Renal cortical epithelial cell (primary cell): ENCODE measurements at regions not wholly inside any gene's neighbourhood (a gene's known extent, or its start where the extent isn't known, plus 50 kb on each side); places are given as distances from the start of the nearest gene placed in this dataset.
A peak's percentile ranks its signal among the peaks of the same experiment; 100 is the strongest.
"Not testable (repeated sequence)": the region's sequence is repeated elsewhere in the genome, so short reads cannot be mapped to it uniquely, and the experiment has no call there.

Experiments used
- DNase-seq: peaks from one replicate; pipeline ENCODE4 v3.0.0-alpha.2; 2011; ENCODE audit warnings: low read depth

DNA sequence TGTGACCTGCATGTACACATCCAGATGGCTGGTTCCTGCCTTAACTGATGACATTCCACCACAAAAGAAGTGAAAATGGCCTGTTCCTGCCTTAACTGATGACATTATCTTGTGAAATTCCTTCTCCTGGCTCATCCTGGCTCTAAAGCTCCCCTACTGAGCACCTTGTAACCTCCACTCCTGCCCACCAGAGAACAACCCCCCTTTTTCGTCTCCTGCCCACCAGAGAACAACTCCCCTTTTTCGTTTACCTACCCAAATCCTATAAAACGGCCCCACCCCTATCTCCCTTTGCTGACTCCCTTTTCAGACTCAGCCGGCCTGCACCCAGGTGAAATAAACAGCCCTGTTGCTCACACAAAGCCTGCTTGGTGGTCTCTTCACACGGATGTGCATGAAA, 212.2 kb downstream of the KITLG start:
- DNase-seq, result not testable (repeated sequence)

- peak; percentile 26 for DNase-seq
These were observed 208.7 kb downstream of the KITLG start for GRCh38 chr12:88371416-88372183.

DNA sequence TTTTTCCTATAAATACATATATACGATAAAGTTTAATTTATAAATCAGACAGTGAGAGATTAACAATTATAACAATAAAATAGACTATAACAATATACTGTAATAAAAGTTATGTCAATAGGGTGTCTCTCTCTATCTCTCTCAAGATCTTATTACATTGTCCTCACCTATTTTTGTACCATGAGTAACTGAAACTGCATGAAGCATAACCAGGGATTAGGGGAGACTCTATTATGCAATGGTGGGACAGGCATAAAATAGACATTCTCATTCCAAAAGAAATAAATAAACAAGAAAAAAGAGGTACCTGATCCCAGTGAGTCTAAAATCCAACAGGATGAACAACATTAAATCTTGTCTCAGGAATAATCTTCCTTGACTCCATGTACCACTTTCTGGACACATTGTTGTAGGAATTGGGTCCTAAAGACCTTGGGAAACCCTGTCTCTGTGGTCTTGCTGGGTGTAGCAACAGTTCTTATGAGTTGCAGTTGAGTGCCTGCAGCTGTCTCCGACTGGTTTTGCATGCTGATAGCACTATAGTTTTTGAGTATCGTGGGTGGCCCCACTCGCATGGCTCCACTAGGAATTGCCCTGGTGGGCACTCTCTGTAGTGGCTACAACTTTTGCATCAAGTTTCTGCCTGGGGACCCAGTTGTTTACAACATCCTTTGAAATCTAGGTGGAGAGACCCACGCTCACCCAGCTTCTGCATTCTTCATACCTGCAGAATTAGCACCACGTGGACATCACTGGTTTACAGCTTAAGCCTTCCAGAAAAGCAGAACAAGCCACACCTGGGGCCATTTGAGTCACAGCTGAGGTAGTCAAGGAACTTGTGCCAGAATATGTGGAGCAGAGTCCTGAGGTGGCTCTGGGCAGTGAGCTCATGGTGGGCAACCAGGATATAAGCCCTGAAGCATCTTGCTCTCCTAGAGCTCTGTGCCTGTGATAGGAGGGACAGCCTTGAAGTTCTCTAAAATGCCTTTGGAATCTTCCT, 204.7 kb downstream of the KITLG start:
- peak; percentile 49 for DNase-seq

DNA sequence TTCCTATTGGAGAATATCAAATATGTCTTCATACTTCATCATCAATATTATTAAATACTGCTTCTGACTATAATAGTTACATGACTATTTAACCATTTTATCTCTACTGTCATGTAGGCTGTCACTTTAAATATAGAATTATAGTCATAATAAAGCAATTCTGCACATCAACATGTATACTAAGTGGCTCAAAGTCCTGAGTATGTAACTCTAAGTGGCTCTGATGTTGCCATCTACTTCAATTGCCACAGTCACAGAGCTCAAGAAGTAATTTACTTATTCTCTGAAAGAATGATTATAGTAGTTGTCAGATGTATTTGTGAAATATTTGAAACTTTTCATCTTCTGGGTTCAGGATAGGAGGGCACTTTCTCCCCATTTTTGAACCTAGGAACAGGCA, 202.3 kb downstream of the KITLG start:
- no peak for DNase-seq

DNA sequence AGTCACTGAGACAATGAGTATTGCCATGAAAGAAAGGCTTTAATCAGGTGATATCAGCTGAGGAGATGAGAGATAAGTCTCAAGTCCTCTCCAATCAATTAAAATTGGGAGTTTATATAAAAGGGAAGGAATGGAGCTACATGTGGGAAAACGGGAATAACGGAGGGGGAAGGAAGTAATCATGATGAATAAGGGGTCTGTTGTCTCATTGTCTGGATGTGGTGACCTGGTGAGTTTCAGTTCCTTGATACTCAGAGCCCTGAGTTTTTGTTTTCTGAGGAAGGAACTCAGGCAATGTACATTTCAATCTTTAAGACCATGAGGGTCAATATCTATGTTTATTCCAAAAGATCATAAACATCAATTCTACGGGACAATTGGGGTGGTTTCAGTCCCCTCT, 198.8 kb downstream of the KITLG start:
- no peak for DNase-seq

- DNase-seq, result no peak
These were observed 196.9 kb downstream of the KITLG start for GRCh38 chr12:88383405-88383804.

DNA sequence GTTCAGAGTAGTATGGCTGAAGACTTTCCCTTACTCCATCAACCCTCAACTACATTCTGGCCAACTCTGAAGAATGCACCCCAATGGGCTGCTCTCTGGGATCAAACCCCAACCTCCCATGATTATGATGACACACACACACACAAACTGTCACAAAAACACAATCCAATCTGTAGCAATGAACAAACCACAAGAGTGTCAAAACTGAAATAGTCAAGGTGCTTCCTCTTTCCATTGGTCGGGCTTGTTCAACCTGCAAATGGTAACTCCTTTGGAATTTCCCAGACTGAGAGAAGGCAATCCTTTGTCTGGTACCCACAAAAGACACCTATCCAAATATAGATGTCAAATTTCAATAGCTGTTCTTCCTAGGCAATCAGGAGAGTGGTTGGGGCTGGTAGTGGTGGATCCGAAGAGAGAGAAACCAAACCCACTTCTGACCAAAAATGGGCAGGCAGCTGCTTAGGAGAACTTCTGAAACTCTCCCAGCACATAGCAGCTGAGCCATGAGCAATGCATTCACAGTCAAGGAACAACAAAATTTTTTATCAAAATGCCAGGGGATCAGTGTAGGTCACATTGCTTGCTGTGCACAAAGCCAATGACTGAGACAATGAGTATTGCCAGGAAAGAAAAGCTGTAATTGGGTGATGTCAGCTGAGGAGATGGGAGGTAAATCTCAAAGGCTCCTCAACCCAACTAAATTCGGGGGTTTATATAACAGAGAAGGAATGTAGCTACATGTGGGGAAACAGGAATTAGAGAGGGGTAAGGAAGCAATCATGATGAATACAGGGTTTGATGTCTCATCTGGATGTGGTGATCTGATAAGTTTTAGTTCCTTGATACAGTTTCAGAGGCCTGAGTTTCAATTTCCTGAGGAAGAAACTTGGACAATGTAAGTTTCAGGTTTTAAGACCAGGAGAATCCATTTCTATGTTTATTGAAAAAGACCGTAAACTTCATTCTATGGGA, 191.4 kb downstream of the KITLG start:
- no peak for DNase-seq

DNA sequence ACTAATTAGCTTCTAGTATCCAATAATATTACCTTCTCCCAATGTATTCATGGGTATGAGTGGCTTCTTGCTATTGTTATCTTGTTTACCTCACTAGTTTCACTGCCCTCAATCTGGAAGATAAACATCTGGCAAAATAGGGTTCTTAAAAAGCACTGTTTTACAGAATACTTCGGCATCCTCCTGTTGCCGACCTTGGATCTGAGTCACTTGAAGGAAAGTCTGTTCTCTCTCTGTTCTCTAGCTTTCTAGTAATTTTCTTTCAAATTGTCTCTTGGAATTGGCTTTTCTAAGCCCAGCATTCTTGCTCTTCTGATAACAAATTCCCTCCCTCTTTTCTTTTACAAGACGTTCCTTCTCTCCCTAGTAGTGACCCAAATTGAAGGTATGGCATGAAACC, 189.5 kb downstream of the KITLG start:
- no peak for DNase-seq

- DNase-seq, result peak; percentile 90
These were observed 188.7 kb downstream of the KITLG start for GRCh38 chr12:88391556-88391955.

GRCh38 chr12:88393017-88393767, 187.1 kb downstream of the KITLG start:
- peak; percentile 65 for DNase-seq

- DNase-seq, result no peak
These were observed 182.2 kb downstream of the KITLG start for GRCh38 chr12:88398031-88398430.

DNA sequence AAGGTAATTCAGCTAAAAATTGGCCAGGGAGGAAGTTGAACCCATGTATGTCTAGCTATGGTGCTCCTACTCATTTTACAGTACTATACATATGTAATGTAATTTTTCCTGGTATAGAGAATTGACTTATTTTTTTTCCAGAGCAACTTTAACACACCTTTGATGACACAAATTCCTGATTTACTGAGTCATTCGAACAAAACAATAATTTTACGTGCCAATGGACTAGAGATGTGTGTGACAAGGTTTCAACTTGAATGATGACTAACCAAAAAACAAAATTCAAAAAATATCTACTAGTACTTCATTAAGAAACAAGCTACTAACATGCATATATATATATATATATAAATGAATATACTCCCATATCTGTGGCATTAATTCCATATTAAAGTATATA, 180.5 kb downstream of the KITLG start:
- DNase-seq, result peak; percentile 23

DNA sequence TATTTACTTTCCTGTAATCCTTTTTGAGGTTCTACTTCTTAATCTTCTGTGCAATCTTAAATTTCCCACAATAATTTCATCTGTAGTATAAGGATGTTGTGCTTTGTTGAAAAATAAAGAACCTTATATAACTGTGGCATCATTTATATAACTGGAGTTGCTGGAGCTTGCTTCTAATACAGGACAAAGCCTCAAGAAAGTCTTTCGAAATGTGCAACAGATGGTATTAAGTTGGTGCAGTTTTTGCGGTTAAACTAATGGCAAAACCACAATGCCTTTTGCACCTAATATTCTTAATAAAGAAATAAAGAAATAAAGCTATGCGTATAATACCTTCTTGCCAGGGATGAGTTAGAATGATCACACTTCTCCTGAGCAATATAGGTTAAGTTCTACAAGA, 180.0 kb downstream of the KITLG start:
- no peak for DNase-seq

GRCh38 chr12:88401155-88401554, 179.1 kb downstream of the KITLG start:
- no peak for DNase-seq

GRCh38 chr12:88406905-88407304, 173.4 kb downstream of the KITLG start:
- DNase-seq, result no peak

DNA sequence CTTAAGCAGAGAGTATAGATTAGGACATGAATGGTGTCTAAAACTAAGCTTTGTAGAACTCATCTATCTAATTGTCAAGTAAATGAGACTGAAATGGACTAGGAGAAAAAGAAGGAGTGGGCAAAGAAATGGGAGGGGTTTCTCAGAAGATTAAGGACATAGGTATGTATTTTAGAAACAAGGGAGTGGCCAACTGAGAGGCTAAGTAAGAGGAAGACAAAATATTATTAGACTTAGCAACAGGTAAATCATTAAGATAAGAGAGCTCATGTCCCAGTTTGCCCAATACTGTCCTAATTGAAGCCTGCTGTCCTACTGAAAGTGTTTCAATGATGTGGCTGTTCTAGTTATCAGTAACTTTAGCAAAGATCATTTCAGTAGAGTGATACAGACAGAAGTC, 171.4 kb downstream of the KITLG start:
- peak; percentile 10 for DNase-seq

DNA sequence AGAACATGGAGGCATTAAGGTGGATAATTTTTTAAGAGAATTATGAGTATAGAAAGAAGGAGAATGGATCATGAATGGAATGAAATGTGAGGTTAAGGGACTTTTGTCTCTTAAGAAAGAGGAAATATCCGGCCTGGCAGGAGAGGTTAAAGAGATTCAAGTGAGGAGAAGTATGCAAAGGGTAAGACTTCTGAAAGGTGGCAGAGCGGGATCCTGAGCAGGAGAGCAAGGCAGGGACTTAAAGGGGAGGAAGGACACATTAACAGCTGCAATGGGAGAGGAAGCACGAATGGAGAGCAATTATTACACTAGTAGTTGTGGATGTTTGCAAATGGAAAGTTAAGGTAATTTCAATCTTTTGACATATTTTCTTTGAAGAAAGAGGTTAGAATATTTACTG, 171.0 kb downstream of the KITLG start:
- no peak for DNase-seq

DNA sequence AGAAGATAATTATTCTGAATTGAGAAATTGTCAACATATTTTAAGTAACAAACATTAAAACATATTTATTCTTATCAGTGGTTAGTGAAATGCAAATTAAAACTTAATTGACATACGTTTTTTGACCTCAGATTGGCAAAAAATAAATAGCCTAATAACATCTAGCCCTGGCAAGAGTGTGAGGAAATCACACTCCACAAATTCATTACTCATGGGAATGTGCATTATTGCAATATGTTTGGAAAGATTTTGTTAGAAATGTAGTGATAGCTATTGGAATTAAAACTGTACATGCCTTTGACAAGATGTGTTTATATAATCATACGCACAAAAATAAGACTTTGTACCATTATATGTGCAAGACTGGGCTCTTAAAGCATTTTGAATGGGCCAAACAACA, 168.6 kb downstream of the KITLG start:
- no peak for DNase-seq

GRCh38 chr12:88413646-88414045, 166.6 kb downstream of the KITLG start:
- DNase-seq, result no peak

GRCh38 chr12:88416155-88416554, 164.1 kb downstream of the KITLG start:
- DNase-seq, result no peak

- DNase-seq, result no peak
These were observed 163.5 kb downstream of the KITLG start for GRCh38 chr12:88416786-88417185.
